Mesothelial cell of epicardium (in vitro differentiated cells): ENCODE measurements at regions not wholly inside any gene's neighbourhood (a gene's known extent, or its start where the extent isn't known, plus 50 kb on each side); places are given as distances from the start of the nearest gene placed in this dataset.
A peak's percentile ranks its signal among the peaks of the same experiment; 100 is the strongest.

Experiments used
- DNase-seq, 2 experiments: peaks; one replicate each; pipeline ENCODE4 v3.0.0; 2021; ENCODE audit warnings: low spot score in 2 of 2; ENCODE audit not compliant: unreplicated experiment in 2 of 2
- H3K27ac Mint-ChIP-seq: 2 replicates; pipeline ENCODE4 v1.8.0; 2021; ENCODE audit warnings: mixed read lengths
- H3K27me3 Mint-ChIP-seq: 2 replicates; pipeline ENCODE4 v1.8.0; 2021; ENCODE audit warnings: low read depth, mixed read lengths
- H3K36me3 Mint-ChIP-seq: 2 replicates; pipeline ENCODE4 v1.8.0; 2021; ENCODE audit warnings: mixed read lengths
- H3K4me1 Mint-ChIP-seq: 2 replicates; pipeline ENCODE4 v1.8.0; 2021; ENCODE audit warnings: mixed read lengths
- H3K4me3 Mint-ChIP-seq: 2 replicates; pipeline ENCODE4 v1.8.0; 2021; ENCODE audit warnings: mild to moderate bottlenecking, moderate library complexity, mixed read lengths
- H3K9me3 Mint-ChIP-seq: 2 replicates; pipeline ENCODE4 v1.8.0; 2021; ENCODE audit warnings: mixed read lengths
- TF ChIP-seq, protein P1 (sequence below): fragments of 200-600 bp; sonication (generic); IDR thresholded peaks from one replicate; pipeline ENCODE4 v1.5.0; 2021; ENCODE audit warnings: antibody characterized with exemption; ENCODE audit not compliant: unreplicated experiment

DNA sequence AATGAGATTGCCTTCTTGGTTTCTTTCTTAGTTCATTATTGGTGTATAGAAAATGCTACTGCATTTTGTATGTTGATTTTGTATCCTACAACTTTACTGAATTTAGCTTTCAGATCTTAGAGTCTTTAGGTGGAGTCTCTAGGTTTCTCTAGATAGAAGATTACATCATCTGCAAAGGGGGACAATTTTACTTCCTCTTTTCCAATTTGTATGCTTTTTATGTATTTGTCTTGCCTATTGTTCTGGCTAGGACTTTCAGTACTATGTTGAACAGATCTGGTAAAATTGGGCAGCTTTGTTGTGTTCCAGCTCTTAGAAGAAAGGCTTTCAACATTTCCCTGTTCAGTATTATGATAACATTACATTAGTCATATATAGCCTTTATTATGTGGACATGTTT is 101.0 kb upstream of the SPRY2 start:
- DNase-seq, result no peak
- H3K9me3 Mint-ChIP-seq, result peaks cover 10% of the 10 kb centered on the region
- no peak overlapping the region for H3K4me3 Mint-ChIP-seq

DNA sequence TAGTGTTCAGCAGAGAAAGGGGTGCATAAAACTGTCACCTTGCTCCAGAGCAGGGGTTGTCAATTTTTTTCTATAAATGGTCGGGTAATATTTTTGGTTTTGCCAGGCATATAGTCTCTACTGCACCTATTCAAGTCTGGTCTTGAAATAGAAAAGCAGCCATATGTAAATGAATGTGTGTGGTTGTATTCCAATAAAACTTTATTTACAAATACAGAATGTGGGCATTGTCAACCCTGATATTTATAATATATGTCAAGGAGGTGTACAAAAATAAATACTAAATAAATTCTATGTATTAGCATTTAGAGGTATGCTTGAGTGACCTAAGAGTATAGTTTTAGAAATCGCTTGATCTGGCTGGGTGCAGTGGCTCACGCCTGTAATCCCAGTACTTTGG is 97.6 kb upstream of the SPRY2 start:
- Mint-ChIP-seq H3K27me3 (no peaks in the 10 kb centered on the region), H3K4me1 (peaks cover 31% of the 10 kb centered on the region), H3K4me3 (no peak overlapping the region), H3K36me3 (no peaks in the 10 kb centered on the region), H3K27ac (no peak overlapping the region), H3K9me3 (peaks cover 14% of the 10 kb centered on the region)
- TF ChIP-seq, protein P1, sequence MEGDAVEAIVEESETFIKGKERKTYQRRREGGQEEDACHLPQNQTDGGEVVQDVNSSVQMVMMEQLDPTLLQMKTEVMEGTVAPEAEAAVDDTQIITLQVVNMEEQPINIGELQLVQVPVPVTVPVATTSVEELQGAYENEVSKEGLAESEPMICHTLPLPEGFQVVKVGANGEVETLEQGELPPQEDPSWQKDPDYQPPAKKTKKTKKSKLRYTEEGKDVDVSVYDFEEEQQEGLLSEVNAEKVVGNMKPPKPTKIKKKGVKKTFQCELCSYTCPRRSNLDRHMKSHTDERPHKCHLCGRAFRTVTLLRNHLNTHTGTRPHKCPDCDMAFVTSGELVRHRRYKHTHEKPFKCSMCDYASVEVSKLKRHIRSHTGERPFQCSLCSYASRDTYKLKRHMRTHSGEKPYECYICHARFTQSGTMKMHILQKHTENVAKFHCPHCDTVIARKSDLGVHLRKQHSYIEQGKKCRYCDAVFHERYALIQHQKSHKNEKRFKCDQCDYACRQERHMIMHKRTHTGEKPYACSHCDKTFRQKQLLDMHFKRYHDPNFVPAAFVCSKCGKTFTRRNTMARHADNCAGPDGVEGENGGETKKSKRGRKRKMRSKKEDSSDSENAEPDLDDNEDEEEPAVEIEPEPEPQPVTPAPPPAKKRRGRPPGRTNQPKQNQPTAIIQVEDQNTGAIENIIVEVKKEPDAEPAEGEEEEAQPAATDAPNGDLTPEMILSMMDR, result no peak
- no peak for DNase-seq

More for the DNA sequence above, 101.0 kb upstream of the SPRY2 start:
- Mint-ChIP-seq H3K27ac (no peak overlapping the region), H3K4me1 (peaks cover 14% of the 10 kb centered on the region), H3K36me3 (no peaks in the 10 kb centered on the region), H3K27me3 (no peaks in the 10 kb centered on the region)
- TF ChIP-seq, protein P1, result no peak

DNA sequence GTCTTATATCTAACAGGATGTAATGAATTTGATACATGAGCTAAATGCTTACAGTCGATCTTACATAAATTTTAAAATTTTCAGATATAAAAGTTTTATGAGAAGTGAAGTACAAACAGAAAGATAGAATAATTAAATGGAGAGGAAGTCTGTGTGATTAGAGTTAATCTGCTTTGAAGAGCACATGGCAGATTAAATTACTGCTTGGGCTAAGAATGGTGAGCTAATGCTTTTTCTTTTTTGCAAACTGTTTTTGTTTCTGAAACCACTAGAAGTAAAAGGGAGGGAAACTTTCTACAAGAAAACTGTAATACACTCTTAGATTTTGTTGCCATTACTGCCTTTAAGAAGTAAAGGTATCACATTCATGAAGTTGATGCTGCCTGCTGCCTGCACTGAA is 96.3 kb upstream of the SPRY2 start:
- DNase-seq, result no peak
- H3K36me3 Mint-ChIP-seq, result no peaks in the 10 kb centered on the region
- no peaks in the 10 kb centered on the region for H3K27me3 Mint-ChIP-seq
- H3K4me3 Mint-ChIP-seq, result no peak overlapping the region
- peaks cover 14% of the 10 kb centered on the region for H3K9me3 Mint-ChIP-seq
- H3K4me1 Mint-ChIP-seq, result peaks cover 31% of the 10 kb centered on the region
- peak overlapping the region; percentile 68 for H3K27ac Mint-ChIP-seq
- TF ChIP-seq, protein P1, result no peak

DNA sequence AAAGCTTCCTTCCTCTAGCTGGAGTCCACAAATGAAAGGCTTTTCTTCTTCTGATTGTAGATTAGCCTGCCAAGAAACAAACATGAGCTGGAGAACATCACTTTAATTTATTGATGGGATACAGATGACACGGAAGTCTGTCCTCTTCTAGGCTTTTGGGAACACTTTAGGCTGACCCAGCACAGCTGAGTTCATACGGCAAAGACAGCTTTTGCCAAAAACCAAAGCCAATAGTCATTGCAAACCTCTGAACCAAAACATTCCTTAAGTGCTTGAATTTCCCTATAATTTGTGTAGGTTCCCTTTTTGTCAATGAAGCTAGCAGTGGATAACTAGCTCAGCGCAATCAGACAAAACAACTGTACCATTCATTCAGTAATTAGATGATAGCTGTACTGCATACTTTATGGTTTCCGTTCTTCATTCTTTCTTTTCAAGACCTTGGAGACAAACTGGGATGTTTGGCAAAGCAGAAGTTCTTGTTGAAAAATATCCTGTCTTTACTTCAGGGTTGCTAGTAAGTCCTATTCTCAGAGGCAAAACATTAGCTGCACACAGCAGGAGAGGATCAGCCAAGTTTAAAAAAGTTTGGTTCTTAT is 95.7 kb upstream of the SPRY2 start:
- Mint-ChIP-seq H3K4me3 (no peak overlapping the region), H3K27me3 (no peaks in the 10 kb centered on the region), H3K4me1 (peaks cover 31% of the 10 kb centered on the region), H3K9me3 (peaks cover 12% of the 10 kb centered on the region), H3K27ac (peak overlapping the region; percentile 68), H3K36me3 (no peaks in the 10 kb centered on the region)
- TF ChIP-seq, protein P1, result no peak
- DNase-seq, result no peak

DNA sequence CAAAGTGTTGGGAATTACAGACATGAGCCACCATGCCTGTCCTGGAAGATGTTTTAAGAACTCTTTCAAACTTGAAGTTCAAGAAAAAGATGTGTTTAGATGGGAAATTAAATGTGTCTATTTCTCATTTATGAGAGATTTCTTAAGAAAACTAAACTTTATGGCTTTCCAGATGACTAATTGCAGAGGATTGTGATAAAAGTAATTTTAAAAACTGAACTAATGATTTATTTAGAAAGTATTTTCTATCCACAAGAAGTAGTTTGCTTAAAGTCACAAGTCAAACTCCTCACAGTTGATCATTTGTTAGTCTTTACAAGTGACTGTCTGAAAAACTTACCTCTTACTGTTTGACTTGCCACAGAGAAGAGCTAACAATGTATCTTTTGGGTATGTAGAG is 89.6 kb upstream of the SPRY2 start:
- Mint-ChIP-seq H3K4me1 (peaks cover 6% of the 10 kb centered on the region), H3K36me3 (no peaks in the 10 kb centered on the region), H3K27me3 (no peaks in the 10 kb centered on the region), H3K4me3 (no peak overlapping the region), H3K27ac (no peak overlapping the region), H3K9me3 (peaks cover 10% of the 10 kb centered on the region)
- TF ChIP-seq, protein P1, result no peak
- no peak for DNase-seq
